Uterus (tissue), 2 donors: ENCODE measurements at regions not wholly inside any gene's neighbourhood (a gene's known extent, or its start where the extent isn't known, plus 50 kb on each side); places are given as distances from the start of the nearest gene placed in this dataset.

Source experiments
- CTCF ChIP-seq, 4 experiments: fragments of 200-600 bp in 2 of 4; fragments of 450-650 bp in 2 of 4; sonication (generic) in 2 of 4; IDR thresholded peaks; one replicate each; pipeline ENCODE4 v1.5.1; 2016 to 2019; ENCODE audit warnings: antibody characterized with exemption in 4 of 4, mild to moderate bottlenecking in 2 of 4, moderate library complexity in 1 of 4
- POLR2A ChIP-seq, 2 donors: fragments of 450-650 bp; IDR thresholded peaks; one replicate each; pipeline ENCODE4 v1.6.1; 2016; ENCODE audit warnings: antibody characterized with exemption in 2 of 2, mild to moderate bottlenecking in 1 of 2, moderate library complexity in 1 of 2

- no peak for TF ChIP-seq CTCF (IDR thresholded peaks at IDR 0.05)
- no peak for TF ChIP-seq POLR2A (IDR thresholded peaks at IDR 0.05)
Observed at GRCh38 chr9:126221480-126221879, 105.1 kb upstream of the MVB12B start.
